ENCODE measurements at regions not wholly inside any gene's neighbourhood (a gene's known extent, or its start where the extent isn't known, plus 50 kb on each side); places are given as distances from the start of the nearest gene placed in this dataset.

- TF ChIP-seq RREB1 (CRISPR knock-in tag; IDR thresholded peaks at IDR 0.05) (no peak), POLR2AphosphoS2 (IDR thresholded peaks at IDR 0.05; ENCODE audit: low read length) (no peak), GABPB2 (CRISPR knock-in tag; conservative IDR thresholded peaks at IDR 0.05) (no peak), HDAC6 (IDR thresholded peaks at IDR 0.05; ENCODE audit: low read depth, low read length) (no peak), ZNF41 (CRISPR knock-in tag; conservative IDR thresholded peaks at IDR 0.05) (no peak), NCOA1 (IDR thresholded peaks at IDR 0.05; ENCODE audit: low read depth) (no peak), FOXK1 (CRISPR knock-in tag; IDR thresholded peaks at IDR 0.05; ENCODE audit: borderline replicate concordance) (no peak), ZBTB9 (CRISPR knock-in tag; IDR thresholded peaks at IDR 0.05) (no peak), IRF2 (CRISPR knock-in tag; IDR thresholded peaks at IDR 0.05) (no peak), ZFP36 (IDR thresholded peaks at IDR 0.05; ENCODE audit: low read depth, low read length, partially characterized antibody) (no peak)
These were observed 233.3 kb upstream of the ECI2 start (continued) for GRCh38 chr6:4368649-4369048.

Measured in K562 (cell line).